Activated naive CD8-positive, alpha-beta T cell treated with anti-CD3 and anti-CD28 coated beads for 36 hours (primary cell): ENCODE measurements at regions not wholly inside any gene's neighbourhood (a gene's known extent, or its start where the extent isn't known, plus 50 kb on each side); places are given as distances from the start of the nearest gene placed in this dataset.
"Not testable (repeated sequence)": the region's sequence is repeated elsewhere in the genome, so short reads cannot be mapped to it uniquely, and the experiment has no call there.

ENCODE experiments used
- DNase-seq: peaks from one replicate; pipeline ENCODE4 v3.0.0; 2021
- H3K27ac Mint-ChIP-seq: one replicate; pipeline ENCODE4 v1.8.0; 2022; ENCODE audit warnings: mild to moderate bottlenecking, moderate library complexity, mixed read lengths
- H3K27me3 Mint-ChIP-seq: one replicate; pipeline ENCODE4 v1.8.0; 2022; ENCODE audit warnings: mild to moderate bottlenecking, mixed read lengths
- H3K36me3 Mint-ChIP-seq: one replicate; pipeline ENCODE4 v1.8.0; 2021; ENCODE audit warnings: mild to moderate bottlenecking, mixed read lengths
- H3K4me1 Mint-ChIP-seq: one replicate; pipeline ENCODE4 v1.8.0; 2021; ENCODE audit warnings: mixed read lengths
- H3K4me3 Mint-ChIP-seq: one replicate; pipeline ENCODE4 v1.8.0; 2022; ENCODE audit warnings: mild to moderate bottlenecking, moderate library complexity, mixed read lengths
- H3K9me3 Mint-ChIP-seq: one replicate; pipeline ENCODE4 v1.8.0; 2022; ENCODE audit warnings: mixed read lengths

DNA sequence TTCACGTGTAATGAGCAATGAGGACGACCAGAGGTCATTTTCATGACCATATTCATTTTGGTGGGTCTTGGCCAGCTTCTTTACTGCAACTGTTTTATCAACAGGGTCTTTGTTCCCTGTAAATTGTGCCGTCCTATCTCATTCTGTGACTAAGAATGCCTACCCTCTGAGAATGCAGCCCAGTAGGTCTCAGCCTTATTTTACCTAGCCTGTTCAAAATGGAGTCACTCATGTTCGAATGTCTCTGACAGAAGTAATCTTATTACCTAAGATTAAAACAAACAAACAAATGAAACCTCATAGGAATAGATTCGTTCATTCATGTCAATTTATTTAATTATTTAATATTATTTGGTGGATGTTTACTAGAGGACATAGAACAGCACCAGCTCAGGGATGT is 714.8 kb downstream of the ADCYAP1 start:
- Mint-ChIP-seq H3K4me3 (no peak overlapping the region), H3K36me3 (no peaks in the 10 kb centered on the region), H3K27me3 (no peaks in the 10 kb centered on the region), H3K9me3 (no peaks in the 10 kb centered on the region), H3K27ac (no peak overlapping the region), H3K4me1 (no peaks in the 10 kb centered on the region)
- no peak for DNase-seq

DNA sequence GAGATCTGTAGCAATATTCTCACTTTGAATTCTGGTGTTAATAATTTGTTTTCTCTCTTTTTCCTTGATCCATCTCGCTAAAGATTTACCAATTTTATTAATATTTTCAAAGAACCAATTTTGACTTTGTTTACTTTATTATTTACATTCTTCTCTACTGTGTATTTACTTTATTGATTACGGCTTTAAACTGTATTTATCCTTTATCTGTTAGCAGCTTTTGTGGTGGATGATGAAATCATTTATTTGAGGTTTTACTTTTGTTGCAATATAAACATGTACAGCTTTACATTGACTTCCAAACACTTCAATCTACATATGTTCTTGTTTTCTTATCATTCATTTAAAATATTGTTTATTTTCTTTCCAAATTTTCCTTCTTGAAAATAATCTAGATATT is 719.9 kb downstream of the ADCYAP1 start:
- no peak overlapping the region for H3K4me3 Mint-ChIP-seq
- no peaks in the 10 kb centered on the region for H3K36me3 Mint-ChIP-seq
- H3K4me1 Mint-ChIP-seq, result no peaks in the 10 kb centered on the region
- no peaks in the 10 kb centered on the region for H3K27me3 Mint-ChIP-seq
- no peak overlapping the region for H3K27ac Mint-ChIP-seq
- no peak for DNase-seq
- no peaks in the 10 kb centered on the region for H3K9me3 Mint-ChIP-seq

DNA sequence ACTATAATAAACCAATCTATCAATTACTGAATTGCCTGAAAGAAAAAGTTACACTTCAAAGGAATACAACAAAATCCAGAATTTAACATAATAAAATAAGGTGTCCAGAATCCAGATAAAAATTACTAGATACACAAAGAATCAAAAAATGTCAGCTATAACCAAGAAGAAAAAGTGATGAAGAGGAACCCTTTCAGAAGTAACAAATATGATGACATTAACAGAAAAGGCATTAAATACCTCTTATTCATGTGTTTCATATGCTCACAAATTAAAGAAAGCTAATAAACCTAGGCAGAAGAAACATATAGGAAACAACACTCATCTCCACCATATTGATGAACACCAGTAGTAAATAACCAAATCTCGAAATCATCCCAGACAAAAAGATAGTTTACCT is 722.8 kb downstream of the ADCYAP1 start:
- no peaks in the 10 kb centered on the region for H3K4me1 Mint-ChIP-seq
- DNase-seq, result no peak
- no peak overlapping the region for H3K4me3 Mint-ChIP-seq
- no peaks in the 10 kb centered on the region for H3K27me3 Mint-ChIP-seq
- H3K9me3 Mint-ChIP-seq, result no peaks in the 10 kb centered on the region
- H3K36me3 Mint-ChIP-seq, result no peaks in the 10 kb centered on the region
- no peak overlapping the region for H3K27ac Mint-ChIP-seq

DNA sequence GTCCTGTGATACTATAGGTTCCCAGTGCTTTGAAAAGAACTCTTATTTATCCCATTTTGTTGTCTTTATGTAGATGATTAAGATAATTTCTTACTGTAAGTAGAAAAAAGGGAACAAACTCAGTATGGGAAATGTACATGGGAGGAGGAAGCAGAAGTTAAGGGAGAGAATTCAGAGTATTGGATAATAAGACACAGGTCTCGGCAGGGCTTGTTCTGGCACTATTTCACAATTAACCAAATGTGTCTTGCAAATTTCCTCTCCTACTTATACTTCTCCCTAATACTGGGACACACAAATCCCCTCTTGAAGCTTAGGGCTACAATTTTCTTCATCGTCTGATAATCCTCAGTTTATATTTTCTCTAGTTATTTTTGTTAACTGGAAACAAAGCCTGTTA is 744.0 kb downstream of the ADCYAP1 start:
- Mint-ChIP-seq H3K4me1 (no peaks in the 10 kb centered on the region), H3K36me3 (no peaks in the 10 kb centered on the region), H3K9me3 (no peaks in the 10 kb centered on the region), H3K27ac (no peak overlapping the region), H3K27me3 (no peaks in the 10 kb centered on the region), H3K4me3 (no peak overlapping the region)
- no peak for DNase-seq

DNA sequence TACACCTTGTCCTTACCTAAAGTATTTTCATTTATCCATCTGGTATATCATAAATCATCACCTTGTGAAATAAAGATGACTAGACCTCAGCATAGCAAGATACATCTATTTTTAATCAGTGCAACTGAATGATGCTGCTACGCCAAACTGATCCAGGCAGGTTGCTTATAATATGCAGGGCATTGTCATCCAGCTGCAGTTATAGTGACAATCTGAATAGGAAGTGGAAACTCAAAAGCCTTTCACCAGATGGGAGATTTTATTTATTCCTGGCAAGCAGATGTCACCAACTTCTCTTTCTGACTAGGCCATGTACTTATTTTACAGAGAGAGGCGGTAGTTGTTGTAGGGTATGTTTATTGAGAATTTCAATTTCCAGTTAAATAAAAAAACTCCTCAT is 747.3 kb downstream of the ADCYAP1 start:
- Mint-ChIP-seq H3K27ac (no peak overlapping the region), H3K4me1 (no peaks in the 10 kb centered on the region), H3K4me3 (no peak overlapping the region), H3K9me3 (no peaks in the 10 kb centered on the region), H3K36me3 (no peaks in the 10 kb centered on the region), H3K27me3 (no peaks in the 10 kb centered on the region)
- no peak for DNase-seq

DNA sequence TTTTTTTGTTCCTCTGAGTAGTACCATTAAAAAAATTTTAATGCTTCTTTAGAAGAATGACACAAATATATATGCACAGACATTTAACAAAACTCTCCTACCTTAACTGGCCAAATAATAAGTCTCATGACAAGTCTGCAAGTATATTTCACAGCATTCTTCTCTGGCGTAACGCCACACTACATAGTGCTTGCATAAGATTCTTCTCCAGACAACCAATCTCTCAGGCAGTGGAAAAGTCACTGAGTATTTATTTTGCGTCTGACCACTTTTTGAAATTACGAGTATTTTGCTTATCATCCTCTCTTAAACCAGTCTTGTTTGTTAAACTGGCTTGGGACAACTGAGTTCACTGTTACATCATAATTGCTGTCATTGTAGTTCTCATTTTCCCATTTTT is 749.2 kb downstream of the ADCYAP1 start:
- DNase-seq, result no peak
- Mint-ChIP-seq H3K4me1 (no peaks in the 10 kb centered on the region), H3K9me3 (peaks cover under 1% of the 10 kb centered on the region), H3K27ac (no peak overlapping the region), H3K27me3 (no peaks in the 10 kb centered on the region), H3K36me3 (no peaks in the 10 kb centered on the region), H3K4me3 (no peak overlapping the region)

DNA sequence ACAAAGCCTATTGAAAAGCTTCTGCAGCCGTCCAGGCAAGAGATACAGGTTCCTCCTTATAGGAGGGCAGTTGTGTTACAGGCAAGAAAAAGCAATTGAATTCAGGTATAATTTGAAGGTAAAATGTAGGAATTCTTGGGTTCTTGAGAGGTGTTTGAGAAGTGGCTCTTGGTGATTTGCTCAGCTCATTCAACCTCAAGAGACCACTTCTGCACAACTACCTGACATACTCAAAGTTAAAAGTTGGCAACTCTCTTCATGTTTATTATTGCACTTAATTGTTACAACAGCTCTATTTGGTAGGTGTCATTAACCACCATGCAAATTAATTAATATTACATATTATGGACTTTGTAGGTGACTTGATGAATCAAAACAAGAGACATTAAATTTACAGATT is 753.2 kb downstream of the ADCYAP1 start:
- H3K36me3 Mint-ChIP-seq, result no peaks in the 10 kb centered on the region
- no peak for DNase-seq
- H3K9me3 Mint-ChIP-seq, result peaks cover 2% of the 10 kb centered on the region
- no peak overlapping the region for H3K4me3 Mint-ChIP-seq
- H3K4me1 Mint-ChIP-seq, result no peaks in the 10 kb centered on the region
- no peaks in the 10 kb centered on the region for H3K27me3 Mint-ChIP-seq
- H3K27ac Mint-ChIP-seq, result no peak overlapping the region

DNA sequence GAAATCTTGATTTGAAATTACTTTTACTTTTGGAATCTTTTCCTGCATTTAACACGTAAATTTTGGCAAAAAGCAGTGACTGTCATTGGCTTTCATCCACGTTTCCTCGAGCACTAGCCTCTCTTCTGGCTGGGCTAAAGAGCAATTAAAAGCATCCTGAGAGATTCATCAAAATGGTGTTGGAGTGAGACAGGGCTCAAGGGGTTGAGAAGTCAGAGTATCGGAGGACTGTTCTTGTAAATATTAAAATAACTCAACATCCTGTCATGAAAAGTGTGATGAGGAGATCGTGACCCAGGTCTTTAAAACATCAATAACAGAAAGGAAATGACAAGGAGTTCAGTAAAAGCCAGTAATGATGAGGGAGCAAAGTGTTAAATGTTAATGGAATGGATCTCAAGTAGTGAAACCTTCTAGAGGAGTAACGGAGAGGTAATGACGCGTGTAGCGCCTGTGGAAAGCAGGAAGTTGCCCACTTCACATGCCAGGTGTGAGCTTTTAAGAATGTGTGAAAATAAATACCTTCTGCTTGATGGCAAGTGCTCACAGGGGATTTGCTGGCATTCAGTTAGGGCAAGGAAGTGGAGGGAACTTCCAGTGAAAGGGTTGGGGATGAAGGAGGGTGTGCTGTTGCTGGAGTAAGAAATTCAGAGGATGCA is 754.4 kb downstream of the ADCYAP1 start:
- Mint-ChIP-seq H3K4me3 (no peak overlapping the region), H3K36me3 (no peaks in the 10 kb centered on the region), H3K27me3 (peaks cover 3% of the 10 kb centered on the region), H3K9me3 (peaks cover 2% of the 10 kb centered on the region), H3K4me1 (no peaks in the 10 kb centered on the region), H3K27ac (no peak overlapping the region)
- DNase-seq, result no peak

DNA sequence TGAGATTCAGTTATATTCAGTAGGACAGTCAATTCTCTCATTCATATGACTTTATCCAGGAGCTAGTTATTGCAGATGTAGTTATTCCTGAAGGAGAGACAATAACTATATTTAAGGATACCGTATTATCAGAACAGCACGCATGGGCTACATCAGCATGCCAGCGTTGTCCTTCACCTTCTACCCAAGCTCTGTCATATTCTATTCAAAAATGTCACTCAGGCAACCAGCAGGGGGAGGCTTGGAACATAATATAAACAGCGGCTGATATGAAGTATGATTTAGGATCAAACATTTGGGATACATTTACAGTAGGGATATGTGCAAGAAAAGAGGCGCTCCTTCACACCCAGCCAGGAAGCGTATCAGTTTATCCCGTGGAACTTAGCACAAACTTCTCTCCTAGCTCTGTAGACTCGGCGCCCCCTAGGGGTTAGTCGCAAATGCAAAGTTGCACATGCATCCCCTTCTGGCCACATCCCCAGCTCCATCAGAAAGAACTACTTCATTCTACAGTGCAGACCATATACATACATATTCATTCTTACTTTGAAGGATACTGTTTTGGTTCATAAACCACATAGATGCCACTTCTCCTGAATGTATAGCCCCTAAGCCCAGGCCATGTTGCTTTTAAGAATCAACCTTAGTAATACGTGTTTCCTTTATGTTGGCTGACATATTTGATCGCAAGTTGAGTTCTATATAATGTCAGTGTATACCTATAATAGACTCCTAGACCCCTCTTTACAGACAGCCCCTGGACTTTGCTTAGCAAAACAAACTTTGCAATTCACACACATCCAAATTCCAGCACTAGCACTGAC is 759.4 kb downstream of the ADCYAP1 start:
- Mint-ChIP-seq H3K27ac (no peak overlapping the region), H3K27me3 (peaks cover 3% of the 10 kb centered on the region), H3K4me1 (no peaks in the 10 kb centered on the region), H3K4me3 (no peak overlapping the region), H3K9me3 (no peaks in the 10 kb centered on the region), H3K36me3 (no peaks in the 10 kb centered on the region)
- DNase-seq, result peak; percentile 18

DNA sequence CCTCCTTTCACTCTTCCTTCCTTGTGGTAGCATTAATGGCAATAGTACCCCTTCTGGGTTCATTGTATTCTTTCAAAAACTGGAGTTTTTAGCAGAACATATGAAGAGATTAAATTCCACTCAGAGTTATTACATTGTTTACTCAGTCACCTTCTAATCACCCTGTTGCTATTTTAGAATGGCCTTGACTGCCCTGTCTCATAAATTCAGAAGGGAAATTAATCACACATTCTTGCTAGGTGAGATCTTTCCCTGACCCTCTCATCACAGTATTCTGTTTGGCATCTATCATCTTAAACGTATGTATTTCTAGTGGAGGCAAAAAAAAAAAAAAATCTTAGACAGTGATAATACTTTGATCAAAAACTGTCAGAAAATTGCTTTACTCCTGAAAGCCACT is 760.4 kb downstream of the ADCYAP1 start:
- H3K9me3 Mint-ChIP-seq, result no peaks in the 10 kb centered on the region
- H3K27me3 Mint-ChIP-seq, result peaks cover 3% of the 10 kb centered on the region
- no peak overlapping the region for H3K4me3 Mint-ChIP-seq
- no peak overlapping the region for H3K27ac Mint-ChIP-seq
- no peak for DNase-seq
- no peaks in the 10 kb centered on the region for H3K36me3 Mint-ChIP-seq
- H3K4me1 Mint-ChIP-seq, result no peaks in the 10 kb centered on the region

DNA sequence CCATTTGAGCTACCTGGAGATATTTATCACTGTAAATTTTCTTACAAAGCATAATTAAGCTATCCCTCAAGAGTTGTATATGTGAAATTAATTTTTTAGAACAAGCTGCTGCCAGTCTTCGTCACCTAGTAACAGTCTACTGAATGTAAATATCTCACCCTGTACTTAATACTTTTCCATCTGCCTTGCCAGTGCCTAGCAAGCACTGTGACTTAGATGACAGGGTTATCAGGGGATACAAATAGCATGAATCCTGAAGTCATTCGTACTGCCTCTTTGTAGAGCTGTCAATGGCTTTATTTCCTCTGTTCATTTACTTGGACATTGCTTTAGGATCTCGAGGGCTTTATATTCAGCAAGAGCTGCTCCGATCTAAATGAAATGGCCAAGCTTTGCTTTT is 763.6 kb downstream of the ADCYAP1 start:
- H3K4me3 Mint-ChIP-seq, result no peak overlapping the region
- peaks cover 2% of the 10 kb centered on the region for H3K9me3 Mint-ChIP-seq
- no peaks in the 10 kb centered on the region for H3K4me1 Mint-ChIP-seq
- no peaks in the 10 kb centered on the region for H3K36me3 Mint-ChIP-seq
- no peak for DNase-seq
- no peak overlapping the region for H3K27ac Mint-ChIP-seq
- H3K27me3 Mint-ChIP-seq, result peaks cover 3% of the 10 kb centered on the region

DNA sequence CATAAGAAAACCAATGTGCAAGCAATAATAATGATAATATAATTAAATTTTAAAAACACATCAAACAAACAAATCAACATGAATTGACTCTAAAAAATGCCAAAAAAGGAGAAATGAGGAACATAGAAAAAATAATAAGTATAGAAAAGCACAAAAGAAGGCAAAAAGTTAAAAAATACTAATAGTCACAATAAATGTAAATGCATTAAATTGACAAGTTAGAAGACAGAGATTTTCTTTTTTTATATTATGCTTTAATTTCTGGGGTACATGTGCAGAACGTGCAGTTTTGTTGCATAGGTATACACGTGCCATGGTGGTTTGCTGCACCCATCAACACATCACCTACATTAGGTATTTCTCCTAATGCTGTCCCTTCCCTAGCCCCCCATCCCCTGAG is 767.0 kb downstream of the ADCYAP1 start:
- not testable (repeated sequence) for H3K4me3 Mint-ChIP-seq, H3K4me1 Mint-ChIP-seq, H3K9me3 Mint-ChIP-seq, H3K36me3 Mint-ChIP-seq, H3K27ac Mint-ChIP-seq, H3K27me3 Mint-ChIP-seq, DNase-seq

DNA sequence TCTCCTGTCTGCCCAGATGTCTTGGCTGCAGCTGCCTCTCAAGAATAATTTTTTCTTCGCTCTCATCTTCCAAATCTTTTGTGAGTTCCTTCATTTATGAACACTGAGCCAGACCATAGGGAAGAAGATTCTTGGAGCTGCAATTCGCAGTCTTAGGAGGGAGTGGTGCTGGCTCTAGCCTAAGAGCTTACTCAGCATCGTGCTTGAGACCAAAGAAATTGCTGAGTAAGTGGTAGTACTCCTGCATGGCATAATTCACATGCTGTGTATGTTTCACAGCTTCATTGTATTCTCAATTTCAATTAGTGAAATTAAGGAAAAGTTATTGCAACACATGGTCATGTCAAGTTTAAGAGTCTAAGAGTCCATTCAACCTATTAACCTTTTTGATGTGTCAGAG is 771.7 kb downstream of the ADCYAP1 start:
- DNase-seq, result no peak
- Mint-ChIP-seq H3K9me3 (peaks cover 2% of the 10 kb centered on the region), H3K27ac (no peak overlapping the region), H3K4me1 (no peaks in the 10 kb centered on the region), H3K27me3 (no peaks in the 10 kb centered on the region), H3K4me3 (no peak overlapping the region), H3K36me3 (no peaks in the 10 kb centered on the region)

DNA sequence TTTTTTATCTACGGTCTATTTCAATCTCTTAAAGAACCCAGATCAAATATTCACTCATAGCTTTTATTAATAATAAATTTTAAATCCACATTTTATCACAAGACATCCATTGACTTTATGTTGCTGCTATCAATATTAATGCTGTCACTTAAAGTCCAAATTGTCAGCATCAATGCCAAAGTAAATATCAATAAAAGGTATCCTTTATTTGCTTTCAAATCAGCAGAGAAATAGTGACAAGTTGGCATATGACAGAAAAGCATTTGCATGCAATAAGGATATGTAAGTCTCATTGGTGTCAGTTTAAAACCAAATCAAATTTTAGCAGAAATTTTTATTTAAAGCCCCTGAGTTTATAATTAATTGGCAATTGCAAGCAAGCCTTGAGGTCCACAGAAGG is 775.4 kb downstream of the ADCYAP1 start:
- DNase-seq, result no peak
- Mint-ChIP-seq H3K4me1 (no peaks in the 10 kb centered on the region), H3K27ac (no peak overlapping the region), H3K36me3 (no peaks in the 10 kb centered on the region), H3K9me3 (no peaks in the 10 kb centered on the region), H3K27me3 (no peaks in the 10 kb centered on the region), H3K4me3 (no peak overlapping the region)

DNA sequence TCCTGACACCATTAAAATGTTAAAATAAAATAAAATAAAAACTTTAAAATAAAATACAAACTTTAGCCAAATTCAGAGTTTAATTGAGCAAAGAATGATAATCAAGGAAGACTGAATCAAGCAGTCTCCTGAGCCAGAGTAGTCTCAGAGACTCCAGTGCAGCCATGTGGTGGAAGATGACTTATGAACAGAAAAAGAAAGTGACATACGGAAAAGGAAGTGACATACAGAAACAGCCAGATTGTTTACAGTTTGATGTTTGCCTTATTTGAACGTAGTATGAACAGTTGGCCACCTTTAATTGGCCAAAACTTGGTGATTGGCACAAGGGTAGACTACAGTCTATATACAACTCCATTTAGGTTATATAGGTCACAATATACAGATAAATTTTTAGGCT is 787.2 kb downstream of the ADCYAP1 start:
- H3K27me3 Mint-ChIP-seq, result no peaks in the 10 kb centered on the region
- H3K9me3 Mint-ChIP-seq, result no peaks in the 10 kb centered on the region
- H3K27ac Mint-ChIP-seq, result no peak overlapping the region
- H3K4me1 Mint-ChIP-seq, result no peaks in the 10 kb centered on the region
- H3K36me3 Mint-ChIP-seq, result no peaks in the 10 kb centered on the region
- no peak overlapping the region for H3K4me3 Mint-ChIP-seq
- DNase-seq, result no peak

DNA sequence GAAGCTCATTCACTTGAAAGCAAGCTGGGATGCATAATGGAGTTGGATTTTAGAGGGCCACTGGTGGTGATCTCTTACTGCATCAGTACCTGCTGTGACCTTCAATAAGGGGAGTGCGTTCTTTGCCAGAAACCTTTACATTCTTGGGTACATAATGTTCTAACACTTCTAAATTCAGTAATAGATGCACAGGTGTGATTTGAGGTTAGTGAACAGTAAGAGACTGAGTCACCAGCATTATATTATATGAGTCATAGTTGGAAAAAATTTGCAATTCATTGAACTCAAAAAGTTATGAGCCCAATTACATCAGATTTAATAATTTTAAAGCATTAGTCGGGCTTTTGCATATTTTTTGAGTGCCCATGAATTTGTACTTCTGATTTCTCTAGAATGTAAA is 803.3 kb downstream of the ADCYAP1 start:
- Mint-ChIP-seq H3K27ac (no peak overlapping the region), H3K27me3 (no peaks in the 10 kb centered on the region), H3K9me3 (no peaks in the 10 kb centered on the region), H3K36me3 (no peaks in the 10 kb centered on the region), H3K4me3 (no peak overlapping the region), H3K4me1 (no peaks in the 10 kb centered on the region)
- DNase-seq, result no peak
